K562 (cell line): ENCODE measurements at regions not wholly inside any gene's neighbourhood (a gene's known extent, or its start where the extent isn't known, plus 50 kb on each side); places are given as distances from the start of the nearest gene placed in this dataset.

ENCODE experiments used
- ATAC-seq: fragments of 200-7000 bp; cut with Tn5 transposase; 3 replicates; pipeline ENCODE4 v1.9.1; 2020; ENCODE audit warnings: moderate library complexity
- BruUV-seq: library from RNA; stranded (reverse); fragments of 400-500 nt; replicated peaks from 2 replicates; lab custom pipeline; 2021; lab: Mats Ljungman, UMichigan
- CTCF ChIA-PET: fragments of 300-600 bp; formaldehyde crosslinking; extraction: SDS; loops from one replicate; lab custom pipeline; 2021; ENCODE audit warnings: low intra/inter-chr PET ratio; lab: Yijun Ruan, JAX
- POLR2A ChIA-PET: fragments of 300-600, 350-650 bp; sonication (Branson Sonifier 250); formaldehyde crosslinking; extraction: SDS; loops from one replicate; lab custom pipeline; 2021; ENCODE audit warnings: antibody characterized with exemption, inconsistent platforms; lab: Yijun Ruan, JAX
- DNase-seq, 4 experiments: peaks; one replicate each; pipeline versions ENCODE4 v3.0.0 to v3.0.0-alpha.2; 2011 to 2018; ENCODE audit warnings: low spot score in 3 of 4, mixed read lengths in 3 of 4; ENCODE audit errors: extremely low read depth in 1 of 4
- FAIRE-seq: peaks from 2 replicates; lab custom pipeline; 2011; peaks lifted over from hg19 to GRCh38; lab: Jason Lieb, UNC
- H2AFZ ChIP-seq: 2 replicates; pipeline ENCODE4 v1.6.0; 2011; ENCODE audit warnings: low read depth, low read length, control low read depth, inconsistent platforms
- H3K27ac ChIP-seq: fragments of 200-600 bp; 3 replicates; pipeline ENCODE4 v1.8.0; 2011; ENCODE audit warnings: low read depth, mild to moderate bottlenecking, control low read depth, inconsistent platforms, low read length, moderate library complexity, mixed read lengths; ENCODE audit errors: extremely low read depth
- H3K27me3 ChIP-seq, 2 experiments: fragments of 300-600 bp in 1 of 2; 2 replicates in 1 of 2; 3 replicates in 1 of 2; pipeline versions ENCODE4 v1.6.0 to v1.8.0; 2011; ENCODE audit warnings: inconsistent platforms in 2 of 2, low read length in 2 of 2, mild to moderate bottlenecking in 1 of 2, mixed read lengths in 1 of 2, moderate library complexity in 1 of 2; ENCODE audit not compliant: control insufficient read depth in 2 of 2, insufficient read depth in 2 of 2
- H3K36me3 ChIP-seq: fragments of 300-600 bp; 3 replicates; pipeline ENCODE4 v1.8.0; 2011; ENCODE audit warnings: mild to moderate bottlenecking, low read length, inconsistent platforms; ENCODE audit not compliant: control insufficient read depth, insufficient read depth
- H3K4me1 ChIP-seq, 2 experiments: fragments of 200-600 bp in 1 of 2; replicated peaks in 1 of 2; 2 replicates in 1 of 2; 3 replicates in 1 of 2; pipeline versions ENCODE4 v1.5.1 to v1.8.0; 2011; ENCODE audit warnings: inconsistent platforms in 2 of 2, low read length in 2 of 2, mild to moderate bottlenecking in 1 of 2, mixed read lengths in 1 of 2, moderate library complexity in 1 of 2; ENCODE audit not compliant: control insufficient read depth in 2 of 2, insufficient read depth in 2 of 2
- H3K4me2 ChIP-seq: 2 replicates; pipeline ENCODE4 v1.6.1; 2011; ENCODE audit warnings: low read length, control low read depth, inconsistent platforms, mixed read lengths; ENCODE audit not compliant: insufficient read depth
- H3K4me3 ChIP-seq: fragments of 200-600 bp; sonication (generic), shearing (Covaris generic); 2 replicates; pipeline ENCODE4 v1.5.1; 2016; ENCODE audit warnings: control low read depth, inconsistent platforms
- H3K79me2 ChIP-seq: fragments of 200-600 bp; 3 replicates; pipeline ENCODE4 v1.8.0; 2011; ENCODE audit warnings: low read length, inconsistent platforms; ENCODE audit not compliant: control insufficient read depth, insufficient read depth
- H3K9ac ChIP-seq, 2 experiments: 2 replicates each; pipeline versions ENCODE4 v1.6.0 to v1.6.1; 2011; ENCODE audit warnings: low read depth in 2 of 2, low read length in 2 of 2, control low read depth in 1 of 2, inconsistent platforms in 1 of 2, mild to moderate bottlenecking in 1 of 2, mixed read lengths in 1 of 2; ENCODE audit not compliant: insufficient read depth in 1 of 2
- H3K9me1 ChIP-seq: one replicate; pipeline ENCODE4 v1.6.0; 2011; ENCODE audit warnings: inconsistent platforms, mild to moderate bottlenecking, low read length, moderate library complexity; ENCODE audit not compliant: control insufficient read depth, insufficient read depth
- H3K9me3 ChIP-seq: replicated peaks from 2 replicates; pipeline ENCODE4 v1.5.1; 2011; ENCODE audit warnings: low read depth, low read length, inconsistent platforms; ENCODE audit not compliant: control insufficient read depth, insufficient read depth
- H4K20me1 ChIP-seq: replicated peaks from 2 replicates; pipeline ENCODE4 v1.6.1; 2011; ENCODE audit warnings: low read length, inconsistent platforms, mixed read lengths; ENCODE audit not compliant: control insufficient read depth, insufficient read depth
- CEBPB ChIP-seq: fragments of 450-650 bp; IDR thresholded peaks from 2 replicates; pipeline ENCODE4 v1.6.1; 2016; ENCODE audit warnings: missing genetic modification characterization, missing compliant biosample characterization
- CEBPG ChIP-seq, 3 experiments: fragments of 200-800 bp in 1 of 3; sonication (Bioruptor generic) in 1 of 3; sonication (generic) in 1 of 3; formaldehyde crosslinking in 1 of 3; IDR thresholded peaks in 2 of 3; conservative IDR thresholded peaks in 1 of 3; 2 replicates each; pipeline versions ENCODE4 v1.6.1 to v1.8.0; 2016 to 2022; ENCODE audit warnings: missing compliant biosample characterization in 2 of 3, missing genetic modification characterization in 2 of 3, mild to moderate bottlenecking in 1 of 3, missing genetic modification reagents in 1 of 3
- ERF ChIP-seq: fragments of 450-650 bp; formaldehyde crosslinking; IDR thresholded peaks from 2 replicates; pipeline ENCODE4 v1.4.0; 2020; ENCODE audit warnings: mild to moderate bottlenecking, mixed read lengths
- PURB ChIP-seq: sonication (generic); formaldehyde crosslinking; IDR thresholded peaks from 2 replicates; pipeline ENCODE4 v1.9.0; 2021; ENCODE audit warnings: low read depth, mild to moderate bottlenecking, missing genetic modification reagents
- WGBS: fragments of 100-300 bp; shearing (Covaris generic); methylation state at CpG from one replicate; pipeline ENCODE4 v1.1.6; 2016; ENCODE audit warnings: low coverage, mixed read lengths; ENCODE audit not compliant: insufficient coverage; ENCODE audit errors: missing lambda C conversion rate; 5-methylcytosine and 5-hydroxymethylcytosine counted together
- in situ Hi-C: fragments of 300-500 bp; cut with MboI; formaldehyde crosslinking; loops from 4 replicates; pipeline ENCODE4 v1.15.0; 2018; ENCODE audit warnings: inconsistent platforms, mixed read lengths
- intact Hi-C: fragments of 100-400 bp; cut with micrococcal nuclease; formaldehyde crosslinking; loops from 2 replicates; pipeline ENCODE4 v1.14.2; 2022
- TF ChIP-seq, protein P1 (sequence below): sonication (generic); formaldehyde crosslinking; IDR thresholded peaks from 2 replicates; pipeline ENCODE4 v1.8.0; 2022; ENCODE audit warnings: missing genetic modification reagents, mild to moderate bottlenecking, borderline replicate concordance

DNA sequence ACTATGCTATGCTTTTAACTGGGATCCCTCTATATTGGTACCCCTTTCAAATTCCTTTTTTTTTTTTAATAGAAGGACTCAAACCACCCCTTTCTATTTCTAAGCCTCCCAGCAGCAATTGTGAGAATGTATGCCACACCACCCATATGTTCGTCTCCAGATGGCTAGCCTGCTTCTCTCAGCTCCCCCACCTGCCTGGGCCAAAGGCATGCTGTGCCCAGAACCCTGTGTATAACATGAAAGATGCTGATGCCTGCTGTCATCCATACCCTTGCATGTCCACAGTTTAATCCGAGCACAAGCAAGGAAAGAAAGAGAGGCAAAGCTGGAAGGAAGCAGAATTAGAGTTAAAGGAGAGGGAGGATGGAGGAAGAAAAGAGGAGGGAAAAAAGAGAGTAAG, 159.5 kb upstream of the CNTN6 start (continued):
- no peak for TF ChIP-seq ERF (CRISPR knock-in tag)
- TF ChIP-seq PURB (CRISPR knock-in tag), result no peak

DNA sequence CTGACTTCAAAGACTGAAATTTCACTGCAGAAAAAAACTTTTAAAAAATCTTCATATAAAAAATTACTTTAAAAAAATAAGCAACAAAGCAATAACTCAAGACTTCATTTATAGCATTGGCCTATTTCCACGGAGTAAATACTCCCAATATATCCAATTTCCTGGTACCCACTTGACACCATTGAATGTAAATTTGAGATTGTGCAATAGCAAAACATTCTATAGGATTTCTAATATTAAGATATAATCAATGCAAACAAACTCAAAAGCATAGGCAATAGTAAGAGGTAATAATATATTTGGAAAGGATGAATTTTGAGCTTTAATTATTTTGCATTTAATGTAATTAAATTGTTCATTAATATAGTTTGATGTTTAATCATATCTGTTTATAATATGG, 148.0 kb upstream of the CNTN6 start:
- no peaks in the 10 kb centered on the region for H3K9me1 ChIP-seq
- H3K9ac ChIP-seq, result no peak overlapping the region
- intact Hi-C loops, result no loop called here
- FAIRE-seq (no peak), ATAC-seq (no peak), DNase-seq (no peak)
- H3K36me3 ChIP-seq, result no peaks in the 10 kb centered on the region
- no TSS peak for BruUV-seq
- in situ Hi-C loops, result no loop called here
- TF ChIP-seq CEBPB (tag) (peak; percentile 55; the same call in 1 of the 2 replicates), CEBPG (CRISPR knock-in tag; IDR thresholded peaks at IDR 0.05) (no peak), CEBPG (tag; conservative IDR thresholded peaks at IDR 0.05 in 1 of 2, IDR thresholded peaks at IDR 0.05 in 1 of 2) (peak in 1 of 2 experiments; percentile 77; a peak in 3 of 4 replicates)
- TF ChIP-seq, protein P1, sequence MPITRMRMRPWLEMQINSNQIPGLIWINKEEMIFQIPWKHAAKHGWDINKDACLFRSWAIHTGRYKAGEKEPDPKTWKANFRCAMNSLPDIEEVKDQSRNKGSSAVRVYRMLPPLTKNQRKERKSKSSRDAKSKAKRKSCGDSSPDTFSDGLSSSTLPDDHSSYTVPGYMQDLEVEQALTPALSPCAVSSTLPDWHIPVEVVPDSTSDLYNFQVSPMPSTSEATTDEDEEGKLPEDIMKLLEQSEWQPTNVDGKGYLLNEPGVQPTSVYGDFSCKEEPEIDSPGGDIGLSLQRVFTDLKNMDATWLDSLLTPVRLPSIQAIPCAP (CRISPR knock-in tag), result no peak
- CTCF ChIA-PET, result no interaction called here
- H3K27me3 ChIP-seq, result no peaks in the 10 kb centered on the region
- WGBS, result 0% methylated on average over 1 of the region's 1 CpG
- H3K9me3 ChIP-seq, result no peaks in the 10 kb centered on the region
- no peak overlapping the region for H3K4me2 ChIP-seq
- H3K4me3 ChIP-seq, result no peak overlapping the region
- no peaks in the 10 kb centered on the region for H3K4me1 ChIP-seq
- no peaks in the 10 kb centered on the region for H3K79me2 ChIP-seq
- no peak overlapping the region for H3K27ac ChIP-seq
- no peak overlapping the region for H2AFZ ChIP-seq
- POLR2A ChIA-PET, result no interaction called here
- H4K20me1 ChIP-seq, result no peaks in the 10 kb centered on the region
